Thyroid gland (tissue), 4 donors: ENCODE measurements at regions not wholly inside any gene's neighbourhood (a gene's known extent, or its start where the extent isn't known, plus 50 kb on each side); places are given as distances from the start of the nearest gene placed in this dataset.

ENCODE experiments used
- DNase-seq, 2 donors: peaks; one replicate each; pipeline ENCODE4 v3.0.0-alpha.2; 2019
- H3K27ac ChIP-seq, 3 donors: fragments of 200-600 bp; sonication (generic); 1 replicate in 2 of 3; 2 replicates in 1 of 3; pipeline ENCODE4 v1.5.1; 2016 to 2019; ENCODE audit warnings: mild to moderate bottlenecking in 1 of 3, moderate library complexity in 1 of 3
- H3K27me3 ChIP-seq: fragments of 200-600 bp; sonication (generic); one replicate; pipeline ENCODE4 v1.5.1; 2019
- H3K36me3 ChIP-seq, 2 donors: fragments of 200-600 bp; sonication (generic); one replicate each; pipeline ENCODE4 v1.5.1; 2016 to 2019
- H3K4me1 ChIP-seq, 2 donors: fragments of 200-600 bp; sonication (generic); one replicate each; pipeline ENCODE4 v1.5.1; 2017 to 2019
- H3K4me3 ChIP-seq, 3 donors: fragments of 200-600 bp; sonication (generic); replicated peaks in 1 of 3; 1 replicate in 2 of 3; 2 replicates in 1 of 3; pipeline ENCODE4 v1.5.1; 2016; ENCODE audit warnings: mild to moderate bottlenecking in 1 of 3
- H3K9me3 ChIP-seq: fragments of 200-600 bp; sonication (generic); one replicate; pipeline ENCODE4 v1.5.1; 2017
- POLR2A ChIP-seq, 2 donors: fragments of 450-650 bp; IDR thresholded peaks; one replicate each; pipeline ENCODE4 v1.6.1; 2017; ENCODE audit warnings: antibody characterized with exemption in 2 of 2, mild to moderate bottlenecking in 2 of 2, moderate library complexity in 1 of 2
- WGBS, 2 donors: methylation state at CpG; one replicate each; pipeline ENCODE4 v1.1.5; 2017; 5-methylcytosine and 5-hydroxymethylcytosine counted together
- intact Hi-C: fragments of 100-400 bp; cut with DNase I; formaldehyde crosslinking; loops from one replicate; pipeline ENCODE4 v1.15.1; 2023
- TF ChIP-seq, protein P1 (sequence below), 6 experiments: fragments of 200-600 bp in 3 of 6; fragments of 450-650 bp in 3 of 6; sonication (generic) in 3 of 6; IDR thresholded peaks; one replicate each; pipeline ENCODE4 v1.5.1; 2016 to 2019; ENCODE audit warnings: antibody characterized with exemption in 6 of 6, mild to moderate bottlenecking in 2 of 6, inconsistent platforms in 1 of 6, moderate library complexity in 1 of 6

DNA sequence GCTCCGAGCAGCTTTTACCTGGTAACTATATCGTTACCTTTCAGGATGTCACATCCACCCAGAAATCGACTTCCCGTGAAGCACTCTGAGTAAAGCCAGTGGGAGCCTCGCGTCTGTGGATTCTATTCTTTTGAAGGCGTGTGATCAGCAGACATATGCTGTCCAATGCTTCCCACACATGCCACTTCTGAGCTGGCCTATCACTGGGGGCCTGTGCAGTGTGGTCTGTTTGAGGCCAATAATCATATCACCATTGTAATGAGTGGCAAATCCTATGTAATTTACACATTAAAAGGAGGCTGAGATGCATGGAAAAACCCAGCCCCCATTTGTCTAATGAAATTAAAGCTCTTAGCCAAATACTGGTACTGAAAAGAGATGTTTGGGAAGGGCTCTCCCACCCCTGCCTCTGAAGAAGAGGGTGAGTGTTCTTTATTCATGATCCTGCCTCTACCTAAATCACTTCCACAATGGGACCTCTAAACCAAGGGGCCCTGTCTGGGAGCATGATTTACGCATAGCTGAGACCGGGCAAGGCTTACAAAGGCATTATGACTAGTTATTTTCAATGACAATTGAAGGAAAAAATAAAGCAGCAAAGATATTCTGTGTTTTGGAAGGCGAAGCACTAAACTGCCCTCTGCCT, 686.8 kb downstream of the ZEB2 start:
- WGBS, 2 donors, result 93 to 94% methylated on average over 10 of the region's 10 CpGs
- no peak for DNase-seq
- no peaks in the 10 kb centered on the region for H3K9me3 ChIP-seq
- no peaks in the 10 kb centered on the region for H3K27me3 ChIP-seq
- no peaks in the 10 kb centered on the region for H3K36me3 ChIP-seq
- no peaks in the 10 kb centered on the region for H3K4me1 ChIP-seq
- intact Hi-C loops, result no loop called here
- H3K4me3 ChIP-seq, result no peak overlapping the region
- no peak for TF ChIP-seq POLR2A (IDR thresholded peaks at IDR 0.05)
- TF ChIP-seq, protein P1, sequence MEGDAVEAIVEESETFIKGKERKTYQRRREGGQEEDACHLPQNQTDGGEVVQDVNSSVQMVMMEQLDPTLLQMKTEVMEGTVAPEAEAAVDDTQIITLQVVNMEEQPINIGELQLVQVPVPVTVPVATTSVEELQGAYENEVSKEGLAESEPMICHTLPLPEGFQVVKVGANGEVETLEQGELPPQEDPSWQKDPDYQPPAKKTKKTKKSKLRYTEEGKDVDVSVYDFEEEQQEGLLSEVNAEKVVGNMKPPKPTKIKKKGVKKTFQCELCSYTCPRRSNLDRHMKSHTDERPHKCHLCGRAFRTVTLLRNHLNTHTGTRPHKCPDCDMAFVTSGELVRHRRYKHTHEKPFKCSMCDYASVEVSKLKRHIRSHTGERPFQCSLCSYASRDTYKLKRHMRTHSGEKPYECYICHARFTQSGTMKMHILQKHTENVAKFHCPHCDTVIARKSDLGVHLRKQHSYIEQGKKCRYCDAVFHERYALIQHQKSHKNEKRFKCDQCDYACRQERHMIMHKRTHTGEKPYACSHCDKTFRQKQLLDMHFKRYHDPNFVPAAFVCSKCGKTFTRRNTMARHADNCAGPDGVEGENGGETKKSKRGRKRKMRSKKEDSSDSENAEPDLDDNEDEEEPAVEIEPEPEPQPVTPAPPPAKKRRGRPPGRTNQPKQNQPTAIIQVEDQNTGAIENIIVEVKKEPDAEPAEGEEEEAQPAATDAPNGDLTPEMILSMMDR (IDR thresholded peaks at IDR 0.05), result no peak
- H3K27ac ChIP-seq, result no peak overlapping the region

DNA sequence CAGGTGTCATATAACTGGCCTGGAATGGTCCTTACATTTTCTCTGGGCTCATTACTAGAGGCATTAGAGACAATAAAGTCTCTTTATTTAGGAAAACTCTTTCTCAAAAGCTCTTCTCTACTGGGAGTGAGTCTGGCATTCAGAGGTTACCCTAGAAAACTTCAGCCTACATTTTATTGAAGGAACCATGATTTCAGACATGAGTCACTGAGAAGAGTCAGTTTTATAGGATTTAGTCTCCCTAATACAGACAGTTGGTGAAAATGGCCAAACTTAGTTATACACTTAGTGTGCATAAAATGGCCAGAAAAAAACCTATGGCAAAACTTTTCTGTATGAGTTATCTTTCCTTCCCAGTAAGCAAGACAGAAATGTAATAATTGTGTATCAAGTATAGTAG, 689.4 kb downstream of the ZEB2 start:
- Histone ChIP-seq H3K27me3 (no peaks in the 10 kb centered on the region), H3K9me3 (no peaks in the 10 kb centered on the region), H3K27ac (no peak overlapping the region), H3K36me3 (no peaks in the 10 kb centered on the region), H3K4me3 (no peak overlapping the region), H3K4me1 (no peaks in the 10 kb centered on the region)
- intact Hi-C loops, result no loop called here
- no peak for DNase-seq
- TF ChIP-seq, protein P1 (IDR thresholded peaks at IDR 0.05), result no peak
- TF ChIP-seq POLR2A (IDR thresholded peaks at IDR 0.05), result no peak

GRCh38 chr2:143828763-143829537, 691.0 kb downstream of the ZEB2 start:
- H3K4me3 ChIP-seq, result no peak overlapping the region
- intact Hi-C loops, result no loop called here
- H3K27me3 ChIP-seq, result no peaks in the 10 kb centered on the region
- WGBS, 2 donors, result 81 to 87% methylated on average over 3 of the region's 3 CpGs
- TF ChIP-seq, protein P1 (IDR thresholded peaks at IDR 0.05), result no peak
- TF ChIP-seq POLR2A (IDR thresholded peaks at IDR 0.05), result no peak
- no peaks in the 10 kb centered on the region for H3K9me3 ChIP-seq
- H3K36me3 ChIP-seq, result no peaks in the 10 kb centered on the region
- no peak for DNase-seq
- H3K4me1 ChIP-seq, result no peaks in the 10 kb centered on the region
- no peak overlapping the region for H3K27ac ChIP-seq

DNA sequence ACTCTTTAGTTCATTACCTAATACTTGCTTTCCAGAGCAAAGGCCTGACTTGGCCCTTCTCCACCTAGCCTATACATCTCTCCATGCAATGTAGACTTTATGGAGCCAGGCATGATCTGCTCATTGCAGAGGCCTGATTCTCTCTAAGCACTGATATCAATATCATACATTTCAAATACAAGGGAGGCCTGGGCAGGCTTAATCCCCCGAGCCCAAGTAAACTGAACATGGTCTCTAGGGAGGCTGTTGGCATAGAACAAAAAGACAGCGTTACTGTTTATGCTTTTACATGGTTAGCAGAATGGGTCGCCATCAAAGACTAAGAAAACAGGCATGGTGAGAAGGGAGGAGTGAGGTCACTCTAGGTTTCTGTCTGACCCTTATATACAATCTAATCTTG, 695.1 kb downstream of the ZEB2 start:
- WGBS, 2 donors, result 56 to 64% methylated on average over 3 of the region's 3 CpGs
- Histone ChIP-seq H3K36me3 (no peaks in the 10 kb centered on the region), H3K4me3 (no peak overlapping the region), H3K27ac (no peak overlapping the region), H3K4me1 (no peaks in the 10 kb centered on the region), H3K27me3 (no peaks in the 10 kb centered on the region), H3K9me3 (no peaks in the 10 kb centered on the region)
- intact Hi-C loops, result no loop called here
- no peak for DNase-seq
- no peak for TF ChIP-seq POLR2A (IDR thresholded peaks at IDR 0.05)
- TF ChIP-seq, protein P1 (IDR thresholded peaks at IDR 0.05), result no peak

DNA sequence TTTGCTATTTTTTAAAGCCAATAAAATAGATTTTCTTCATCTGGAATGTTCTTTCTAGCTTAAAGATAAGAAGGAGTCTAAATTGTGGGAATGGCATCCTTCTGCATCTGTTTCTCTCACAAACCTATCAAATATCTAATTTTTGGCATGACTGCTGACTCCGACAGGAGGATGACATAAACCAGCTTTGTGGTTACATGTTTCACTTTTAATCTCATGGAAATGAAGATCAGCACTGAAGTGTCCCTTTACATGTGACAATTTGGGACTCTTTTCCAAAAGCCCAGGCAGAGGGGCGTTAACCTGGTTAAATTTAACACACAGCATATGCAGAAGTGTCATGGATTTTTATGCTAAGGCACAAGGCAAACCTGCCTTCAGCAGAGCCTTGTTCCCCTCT, 694.7 kb downstream of the ARHGAP15 start:
- Histone ChIP-seq H3K4me1 (no peaks in the 10 kb centered on the region), H3K27me3 (no peaks in the 10 kb centered on the region), H3K36me3 (no peaks in the 10 kb centered on the region), H3K27ac (no peak overlapping the region), H3K9me3 (no peaks in the 10 kb centered on the region), H3K4me3 (no peak overlapping the region)
- TF ChIP-seq POLR2A (IDR thresholded peaks at IDR 0.05), result no peak
- TF ChIP-seq, protein P1 (IDR thresholded peaks at IDR 0.05), result no peak
- intact Hi-C loops, result no loop called here
- no peak for DNase-seq
- 75 to 89% methylated on average over 2 of the region's 2 CpGs for WGBS, 2 donors
